Upper lobe of right lung (tissue), 1 donor: ENCODE measurements at regions not wholly inside any gene's neighbourhood (a gene's known extent, or its start where the extent isn't known, plus 50 kb on each side); places are given as distances from the start of the nearest gene placed in this dataset.

Source experiments
- ATAC-seq: fragments of 200-7000 bp; cut with Tn5 transposase; one replicate; pipeline ENCODE4 v1.9.1; 2020; ENCODE audit warnings: mild to moderate bottlenecking, moderate library complexity
- DNase-seq: peaks from one replicate; pipeline ENCODE4 v3.0.0-alpha.2; 2020
- H3K27ac ChIP-seq: fragments of 200-600 bp; one replicate; pipeline ENCODE4 v1.8.0; 2022
- H3K27me3 ChIP-seq: fragments of 200-600 bp; one replicate; pipeline ENCODE4 v1.8.0; 2022; ENCODE audit warnings: mild to moderate bottlenecking
- H3K36me3 ChIP-seq: fragments of 200-600 bp; one replicate; pipeline ENCODE4 v1.8.0; 2022
- H3K4me1 ChIP-seq: fragments of 200-600 bp; one replicate; pipeline ENCODE4 v1.8.0; 2022
- H3K4me3 ChIP-seq: fragments of 200-600 bp; one replicate; pipeline ENCODE4 v1.8.0; 2022; ENCODE audit warnings: mild to moderate bottlenecking
- H3K9me3 ChIP-seq: fragments of 200-600 bp; one replicate; pipeline ENCODE4 v1.8.0; 2022
- intact Hi-C: fragments of 100-400 bp; cut with DNase I; formaldehyde crosslinking; loops from one replicate; pipeline ENCODE4 v1.11.0; 2022
- TF ChIP-seq, protein P1 (sequence below): fragments of 200-600 bp; IDR thresholded peaks from one replicate; pipeline ENCODE4 v1.8.0; 2022; ENCODE audit warnings: antibody characterized with exemption
- donor health status: DM: no; HTN: yes; CAD: no; lungs with severe emphysema.

DNA sequence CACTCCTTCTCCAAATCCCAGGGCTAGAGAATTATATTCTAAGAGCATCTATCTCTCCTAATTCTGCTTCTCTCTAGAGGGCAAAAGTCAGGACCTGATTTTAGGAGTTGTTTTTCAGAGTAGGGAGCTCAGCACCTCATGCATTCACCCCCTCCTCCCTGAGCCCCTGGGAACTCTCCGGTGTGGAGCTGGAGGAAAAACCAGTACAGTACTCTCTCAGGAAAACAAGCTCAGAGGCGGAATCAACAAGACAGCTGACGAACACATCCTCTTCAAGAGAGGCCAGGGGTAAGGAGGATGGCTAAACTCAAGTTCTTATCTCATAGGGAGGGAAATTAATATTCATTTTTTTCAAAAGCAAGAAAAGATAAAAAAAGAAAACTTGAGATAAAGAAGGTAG, 120.1 kb upstream of the CDYL start:
- DNase-seq (no peak), ATAC-seq (no peak)
- Histone ChIP-seq H3K4me1 (no peaks in the 10 kb centered on the region), H3K4me3 (no peak overlapping the region), H3K27me3 (no peaks in the 10 kb centered on the region), H3K9me3 (no peaks in the 10 kb centered on the region), H3K27ac (no peak overlapping the region), H3K36me3 (no peaks in the 10 kb centered on the region)
- TF ChIP-seq, protein P1, sequence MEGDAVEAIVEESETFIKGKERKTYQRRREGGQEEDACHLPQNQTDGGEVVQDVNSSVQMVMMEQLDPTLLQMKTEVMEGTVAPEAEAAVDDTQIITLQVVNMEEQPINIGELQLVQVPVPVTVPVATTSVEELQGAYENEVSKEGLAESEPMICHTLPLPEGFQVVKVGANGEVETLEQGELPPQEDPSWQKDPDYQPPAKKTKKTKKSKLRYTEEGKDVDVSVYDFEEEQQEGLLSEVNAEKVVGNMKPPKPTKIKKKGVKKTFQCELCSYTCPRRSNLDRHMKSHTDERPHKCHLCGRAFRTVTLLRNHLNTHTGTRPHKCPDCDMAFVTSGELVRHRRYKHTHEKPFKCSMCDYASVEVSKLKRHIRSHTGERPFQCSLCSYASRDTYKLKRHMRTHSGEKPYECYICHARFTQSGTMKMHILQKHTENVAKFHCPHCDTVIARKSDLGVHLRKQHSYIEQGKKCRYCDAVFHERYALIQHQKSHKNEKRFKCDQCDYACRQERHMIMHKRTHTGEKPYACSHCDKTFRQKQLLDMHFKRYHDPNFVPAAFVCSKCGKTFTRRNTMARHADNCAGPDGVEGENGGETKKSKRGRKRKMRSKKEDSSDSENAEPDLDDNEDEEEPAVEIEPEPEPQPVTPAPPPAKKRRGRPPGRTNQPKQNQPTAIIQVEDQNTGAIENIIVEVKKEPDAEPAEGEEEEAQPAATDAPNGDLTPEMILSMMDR, result no peak
- intact Hi-C loops, result no loop called here

DNA sequence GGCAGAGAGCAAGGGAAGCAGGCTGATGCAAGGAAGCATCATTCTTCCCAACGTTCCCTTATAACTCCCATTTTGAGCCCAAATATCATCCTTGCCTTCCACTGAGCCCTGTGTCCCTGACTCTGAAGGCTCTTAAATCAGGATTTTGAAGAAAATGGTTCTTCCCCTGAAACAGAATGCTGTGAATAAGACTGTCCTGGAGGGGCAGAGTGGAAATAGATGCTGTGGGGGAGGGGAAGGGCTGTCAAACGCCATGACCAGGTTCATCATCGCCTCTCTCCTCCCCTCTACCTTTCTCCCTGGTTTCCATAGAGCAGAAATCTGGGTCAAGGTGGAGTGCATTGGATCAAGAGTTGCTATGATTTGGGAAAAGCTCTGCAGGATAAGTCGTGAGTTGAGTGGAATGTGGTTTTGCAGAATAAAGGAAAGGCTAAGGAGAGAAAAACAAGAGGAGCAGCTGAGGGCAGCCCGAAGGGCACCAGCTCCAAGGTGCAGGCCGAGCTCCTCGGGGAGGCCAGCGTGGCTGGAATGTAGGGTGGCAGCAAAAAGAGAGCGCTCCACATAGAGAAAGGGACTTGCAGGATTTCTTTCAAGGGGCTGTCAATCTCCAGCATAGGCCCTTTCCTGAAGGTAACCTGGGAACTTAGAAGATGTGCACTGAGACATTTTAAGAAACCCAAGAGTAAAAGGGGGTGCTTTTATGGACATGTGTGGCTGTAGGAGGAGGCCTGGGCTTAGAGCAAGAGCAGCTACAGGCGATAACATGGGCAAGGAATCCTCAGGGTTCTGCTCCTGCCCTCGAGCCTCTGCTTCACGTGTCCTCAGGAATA, 120.8 kb upstream of the CDYL start:
- no peaks in the 10 kb centered on the region for H3K9me3 ChIP-seq
- no peaks in the 10 kb centered on the region for H3K4me1 ChIP-seq
- no peak overlapping the region for H3K4me3 ChIP-seq
- ATAC-seq (no peak), DNase-seq (no peak)
- no peaks in the 10 kb centered on the region for H3K27me3 ChIP-seq
- TF ChIP-seq, protein P1, result no peak
- no peak overlapping the region for H3K27ac ChIP-seq
- no peaks in the 10 kb centered on the region for H3K36me3 ChIP-seq
- intact Hi-C loops, result no loop called here

DNA sequence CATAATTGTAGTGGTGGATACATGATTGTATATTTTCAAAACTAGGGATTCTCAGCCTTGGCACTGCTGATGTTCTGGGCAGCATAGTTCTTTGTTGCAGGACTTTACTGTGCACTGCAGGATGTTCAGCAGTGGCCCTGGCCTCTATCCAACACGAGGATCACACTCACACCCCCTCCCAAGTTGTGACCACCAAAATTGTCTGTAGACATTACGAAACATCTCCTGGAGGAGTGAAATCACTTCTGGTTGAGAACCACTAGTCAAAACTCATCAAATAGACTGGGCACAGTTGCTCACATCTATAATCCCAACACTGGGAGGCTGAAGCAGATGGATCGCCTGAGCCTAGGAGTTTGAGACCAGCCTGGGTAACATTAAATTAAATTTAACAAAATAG, 123.1 kb upstream of the CDYL start:
- H3K9me3 ChIP-seq, result no peaks in the 10 kb centered on the region
- no peak overlapping the region for H3K4me3 ChIP-seq
- H3K27me3 ChIP-seq, result no peaks in the 10 kb centered on the region
- intact Hi-C loops, result no loop called here
- no peak for DNase-seq
- no peak for ATAC-seq
- peaks cover under 1% of the 10 kb centered on the region for H3K4me1 ChIP-seq
- TF ChIP-seq, protein P1, result no peak
- H3K36me3 ChIP-seq, result no peaks in the 10 kb centered on the region
- no peak overlapping the region for H3K27ac ChIP-seq

- intact Hi-C loops, result no loop called here
- no peaks in the 10 kb centered on the region for H3K36me3 ChIP-seq
- no peak for ATAC-seq
Observed at GRCh38 chr6:4651831-4652467, 124.3 kb upstream of the CDYL start.

GRCh38 chr6:4649728-4650127, 126.5 kb upstream of the CDYL start:
- no peaks in the 10 kb centered on the region for H3K27me3 ChIP-seq
- no peak overlapping the region for H3K4me3 ChIP-seq
- intact Hi-C loops, result no loop called here
- peaks cover 11% of the 10 kb centered on the region for H3K4me1 ChIP-seq
- no peaks in the 10 kb centered on the region for H3K9me3 ChIP-seq
- TF ChIP-seq, protein P1, result no peak
- no peaks in the 10 kb centered on the region for H3K36me3 ChIP-seq
- ATAC-seq, result peak; percentile 28
- DNase-seq, result no peak
- no peak overlapping the region for H3K27ac ChIP-seq

More at GRCh38 chr6:4651831-4652467, 124.3 kb upstream of the CDYL start:
- Histone ChIP-seq H3K4me3 (no peak overlapping the region), H3K4me1 (peaks cover 11% of the 10 kb centered on the region), H3K27me3 (no peaks in the 10 kb centered on the region), H3K9me3 (no peaks in the 10 kb centered on the region), H3K27ac (no peak overlapping the region)
- TF ChIP-seq, protein P1, result no peak
- DNase-seq, result no peak
